ENCODE measurements at regions not wholly inside any gene's neighbourhood (a gene's known extent, or its start where the extent isn't known, plus 50 kb on each side); places are given as distances from the start of the nearest gene placed in this dataset.

DNA sequence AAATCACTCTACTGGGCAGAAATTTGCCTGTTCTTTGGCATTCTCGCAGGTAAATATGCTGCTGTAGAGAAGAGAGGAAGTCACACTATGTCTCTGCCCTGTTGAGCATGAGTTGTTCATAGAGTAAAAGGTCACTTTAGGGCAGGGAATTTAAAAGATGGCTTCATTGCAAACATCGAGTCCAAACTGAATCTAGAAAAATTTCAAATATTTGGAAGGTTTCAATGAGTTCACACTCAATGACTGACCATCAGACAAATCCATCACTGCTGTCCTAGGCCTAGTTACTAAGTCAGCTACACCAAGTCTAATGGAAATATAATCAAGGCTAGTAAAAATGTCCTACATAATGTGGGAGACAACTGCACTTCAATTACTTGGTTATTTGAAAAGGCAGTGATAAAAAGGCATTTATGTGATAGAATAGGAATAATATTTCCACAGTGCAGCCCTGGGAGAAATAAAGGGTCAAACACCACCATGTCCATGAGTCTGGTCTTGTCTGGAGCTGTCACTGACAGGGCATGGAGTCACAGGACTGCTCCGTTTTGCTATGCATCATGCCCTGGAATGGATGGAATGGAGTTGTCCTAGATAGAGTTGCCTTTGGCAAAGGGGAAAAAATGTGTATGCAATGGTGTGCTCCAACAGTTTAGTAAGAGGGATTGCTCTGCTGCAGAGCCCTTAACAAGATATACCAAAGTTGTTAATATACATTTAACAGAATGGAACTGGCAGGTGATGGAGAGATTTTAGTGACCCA, 218.5 kb upstream of the DAPK1 start:
- TF ChIP-seq EZH2 (IDR thresholded peaks at IDR 0.05; ENCODE audit: insufficient read depth, poor library complexity, severe bottlenecking) (no peak), EZH2phosphoT487 (IDR thresholded peaks at IDR 0.05; ENCODE audit: insufficient read depth, low read depth) (no peak)
